Stimulated activated naive CD4-positive, alpha-beta T cell (primary cell): ENCODE measurements at regions not wholly inside any gene's neighbourhood (a gene's known extent, or its start where the extent isn't known, plus 50 kb on each side); places are given as distances from the start of the nearest gene placed in this dataset.

Source experiments
- DNase-seq, 6 experiments: peaks; one replicate each; lab custom pipeline; 2025; lab: John Stamatoyannopoulos, UW

- DNase-seq, result no peak
These were observed 226.3 kb upstream of the HDAC4 start for GRCh38 chr2:239626961-239627592.

GRCh38 chr2:239625971-239626734 lies 225.3 kb upstream of the HDAC4 start:
- DNase-seq, result peak in 2 of 6 experiments; percentile 15 to 16

GRCh38 chr2:239625156-239625845 lies 224.5 kb upstream of the HDAC4 start:
- DNase-seq, result no peak

GRCh38 chr2:239621611-239622010 lies 220.8 kb upstream of the HDAC4 start:
- no peak for DNase-seq

GRCh38 chr2:239619369-239619768 lies 218.5 kb upstream of the HDAC4 start:
- DNase-seq, result peak in 1 of 6 experiments; percentile 4

- no peak for DNase-seq
These were observed 215.9 kb upstream of the HDAC4 start for GRCh38 chr2:239616729-239617128.

GRCh38 chr2:239612133-239612532 lies 211.3 kb upstream of the HDAC4 start:
- DNase-seq, result no peak

- no peak for DNase-seq
These were observed 210.5 kb upstream of the HDAC4 start for GRCh38 chr2:239611222-239611795.

GRCh38 chr2:239610457-239611221 lies 209.8 kb upstream of the HDAC4 start:
- no peak for DNase-seq

- DNase-seq, result no peak
These were observed 208.9 kb upstream of the HDAC4 start for GRCh38 chr2:239609607-239610310.

- no peak for DNase-seq
These were observed 208.3 kb upstream of the HDAC4 start for GRCh38 chr2:239609162-239609561.

GRCh38 chr2:239608723-239609122 lies 207.9 kb upstream of the HDAC4 start:
- no peak for DNase-seq

GRCh38 chr2:239608260-239608659 lies 207.4 kb upstream of the HDAC4 start:
- no peak for DNase-seq

GRCh38 chr2:239607517-239608191 lies 206.8 kb upstream of the HDAC4 start:
- no peak for DNase-seq

GRCh38 chr2:239606741-239607516 lies 206.1 kb upstream of the HDAC4 start:
- no peak for DNase-seq

- DNase-seq, result no peak
These were observed 205.2 kb upstream of the HDAC4 start for GRCh38 chr2:239605976-239606375.

GRCh38 chr2:239605409-239605808 lies 204.6 kb upstream of the HDAC4 start:
- DNase-seq, result no peak

- no peak for DNase-seq
These were observed 204.0 kb upstream of the HDAC4 start for GRCh38 chr2:239604861-239605260.

- no peak for DNase-seq
These were observed 202.9 kb upstream of the HDAC4 start for GRCh38 chr2:239603411-239604356.
